ENCODE measurements at regions not wholly inside any gene's neighbourhood (a gene's known extent, or its start where the extent isn't known, plus 50 kb on each side); places are given as distances from the start of the nearest gene placed in this dataset.

DNA sequence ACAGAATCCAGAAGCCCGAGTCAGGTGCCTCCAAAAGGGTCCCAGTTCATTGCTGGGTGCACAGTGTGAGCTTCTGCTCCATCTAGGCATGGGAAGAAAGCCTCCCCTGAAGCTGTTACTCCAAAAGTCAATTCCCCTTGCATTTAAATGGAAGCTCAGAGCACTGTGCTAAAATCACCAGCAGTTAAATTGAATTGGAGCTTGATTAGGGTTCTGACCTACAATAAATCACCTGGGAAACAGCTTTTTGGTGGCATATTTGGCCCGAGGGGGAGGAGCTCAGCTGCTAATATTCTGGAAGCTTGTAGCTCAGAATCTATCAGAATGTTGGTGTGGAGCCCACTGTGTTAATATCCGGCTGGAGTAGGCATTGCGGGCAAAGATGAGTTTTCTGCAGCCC lies 87.1 kb upstream of the RGMA start:
- dilution Hi-C loops (cut with HindIII; ENCODE audit: low sequenced_read_pairs, unreplicated experiment) = no loop called here
- no peak overlapping the region for H3K27ac ChIP-seq (ENCODE audit: insufficient read depth, low read length)
- H3K4me1 ChIP-seq (ENCODE audit: control insufficient read depth, insufficient read depth, low read length) = no peaks in the 10 kb centered on the region
- no peak overlapping the region for H2BK120ac ChIP-seq (ENCODE audit: low read depth, low read length)
- H4K91ac ChIP-seq (ENCODE audit: insufficient read depth, low read depth, low read length) = no peak overlapping the region
- H4K20me1 ChIP-seq (ENCODE audit: insufficient read depth, low read length) = no peaks in the 10 kb centered on the region
- TF ChIP-seq, protein P1, sequence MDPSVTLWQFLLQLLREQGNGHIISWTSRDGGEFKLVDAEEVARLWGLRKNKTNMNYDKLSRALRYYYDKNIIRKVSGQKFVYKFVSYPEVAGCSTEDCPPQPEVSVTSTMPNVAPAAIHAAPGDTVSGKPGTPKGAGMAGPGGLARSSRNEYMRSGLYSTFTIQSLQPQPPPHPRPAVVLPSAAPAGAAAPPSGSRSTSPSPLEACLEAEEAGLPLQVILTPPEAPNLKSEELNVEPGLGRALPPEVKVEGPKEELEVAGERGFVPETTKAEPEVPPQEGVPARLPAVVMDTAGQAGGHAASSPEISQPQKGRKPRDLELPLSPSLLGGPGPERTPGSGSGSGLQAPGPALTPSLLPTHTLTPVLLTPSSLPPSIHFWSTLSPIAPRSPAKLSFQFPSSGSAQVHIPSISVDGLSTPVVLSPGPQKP (IDR thresholded peaks at IDR 0.05; ENCODE audit: borderline replicate concordance, low read depth, low read length) = no peak
- TF ChIP-seq, protein P2, sequence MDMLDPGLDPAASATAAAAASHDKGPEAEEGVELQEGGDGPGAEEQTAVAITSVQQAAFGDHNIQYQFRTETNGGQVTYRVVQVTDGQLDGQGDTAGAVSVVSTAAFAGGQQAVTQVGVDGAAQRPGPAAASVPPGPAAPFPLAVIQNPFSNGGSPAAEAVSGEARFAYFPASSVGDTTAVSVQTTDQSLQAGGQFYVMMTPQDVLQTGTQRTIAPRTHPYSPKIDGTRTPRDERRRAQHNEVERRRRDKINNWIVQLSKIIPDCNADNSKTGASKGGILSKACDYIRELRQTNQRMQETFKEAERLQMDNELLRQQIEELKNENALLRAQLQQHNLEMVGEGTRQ (IDR thresholded peaks at IDR 0.05; ENCODE audit: low read depth, low read length) = no peak
- TF ChIP-seq RAD21 (IDR thresholded peaks at IDR 0.05; ENCODE audit: low read length) = no peak
- no peak for TF ChIP-seq NFE2L2 (IDR thresholded peaks at IDR 0.05; ENCODE audit: low read depth, low read length)
- no peak for TF ChIP-seq SMC3 (IDR thresholded peaks at IDR 0.05; ENCODE audit: low read depth, low read length)
- no peak for TF ChIP-seq MAFK (IDR thresholded peaks at IDR 0.05; ENCODE audit: low read depth, low read length)
- TF ChIP-seq RCOR1 (IDR thresholded peaks at IDR 0.05; ENCODE audit: insufficient replicate concordance, low read length) = no peak
- TF ChIP-seq, protein P3, sequence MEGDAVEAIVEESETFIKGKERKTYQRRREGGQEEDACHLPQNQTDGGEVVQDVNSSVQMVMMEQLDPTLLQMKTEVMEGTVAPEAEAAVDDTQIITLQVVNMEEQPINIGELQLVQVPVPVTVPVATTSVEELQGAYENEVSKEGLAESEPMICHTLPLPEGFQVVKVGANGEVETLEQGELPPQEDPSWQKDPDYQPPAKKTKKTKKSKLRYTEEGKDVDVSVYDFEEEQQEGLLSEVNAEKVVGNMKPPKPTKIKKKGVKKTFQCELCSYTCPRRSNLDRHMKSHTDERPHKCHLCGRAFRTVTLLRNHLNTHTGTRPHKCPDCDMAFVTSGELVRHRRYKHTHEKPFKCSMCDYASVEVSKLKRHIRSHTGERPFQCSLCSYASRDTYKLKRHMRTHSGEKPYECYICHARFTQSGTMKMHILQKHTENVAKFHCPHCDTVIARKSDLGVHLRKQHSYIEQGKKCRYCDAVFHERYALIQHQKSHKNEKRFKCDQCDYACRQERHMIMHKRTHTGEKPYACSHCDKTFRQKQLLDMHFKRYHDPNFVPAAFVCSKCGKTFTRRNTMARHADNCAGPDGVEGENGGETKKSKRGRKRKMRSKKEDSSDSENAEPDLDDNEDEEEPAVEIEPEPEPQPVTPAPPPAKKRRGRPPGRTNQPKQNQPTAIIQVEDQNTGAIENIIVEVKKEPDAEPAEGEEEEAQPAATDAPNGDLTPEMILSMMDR (conservative IDR thresholded peaks at IDR 0.05; ENCODE audit: low read depth, low read length) = no peak
- no peak for TF ChIP-seq BHLHE40 (IDR thresholded peaks at IDR 0.05; ENCODE audit: low read depth, low read length)
- no peak for TF ChIP-seq RFX5 (IDR thresholded peaks at IDR 0.05; ENCODE audit: low read depth, low read length)
- TF ChIP-seq CEBPB (IDR thresholded peaks at IDR 0.05; ENCODE audit: low read depth, low read length) = no peak
- TF ChIP-seq MXI1 (IDR thresholded peaks at IDR 0.05; ENCODE audit: borderline replicate concordance, low read depth, low read length) = no peak
- no peak for TF ChIP-seq FOS (IDR thresholded peaks at IDR 0.05; ENCODE audit: low read depth, low read length)
- TF ChIP-seq CHD1 (IDR thresholded peaks at IDR 0.05; ENCODE audit: low read depth, low read length) = no peak
- no peaks in the 10 kb centered on the region for H3K9me1 ChIP-seq (ENCODE audit: insufficient read depth, low read length)
- H3K4me3 ChIP-seq (ENCODE audit: insufficient read depth, low read depth, low read length) = no peak overlapping the region
- no peak overlapping the region for H2AK9ac ChIP-seq (replicated peaks; ENCODE audit: low read depth, low read length, poor library complexity)
- H2AFZ ChIP-seq (replicated peaks; ENCODE audit: low read length, poor library complexity) = no peak overlapping the region
- POLR2A ChIA-PET (ENCODE audit: unreplicated experiment) = no interaction called here
- no TSS peak for BruUV-seq (replicated peaks)
- no peaks in the 10 kb centered on the region for H3K79me1 ChIP-seq (ENCODE audit: low read depth in 1 of 2, low read length in 2 of 2)
- intact Hi-C loops (cut with micrococcal nuclease) = no loop called here
- H4K5ac ChIP-seq (ENCODE audit: low read depth, low read length) = no peak overlapping the region
- no peak overlapping the region for H3K18ac ChIP-seq (ENCODE audit: low read depth, low read length)
- H3K9ac ChIP-seq (ENCODE audit: low read depth, low read length) = no peak overlapping the region
- H3K4me2 ChIP-seq (ENCODE audit: low read depth, low read length) = no peak overlapping the region
- H4K8ac ChIP-seq (ENCODE audit: low read depth in 2 of 2, low read length in 2 of 2) = no peak overlapping the region
- no peaks in the 10 kb centered on the region for H3K27me3 ChIP-seq (ENCODE audit: control insufficient read depth, insufficient read depth, low read length)
- no peak overlapping the region for H2BK20ac ChIP-seq (ENCODE audit: low read depth, low read length)
- 63% methylated on average over 2 of the region's 4 CpGs; no CpG with 5 or more reads in 1 of the 2 experiments for WGBS, 2 experiments (ENCODE audit: extremely low coverage in 2 of 2, insufficient read length in 1 of 2)
- no peak overlapping the region for H2BK15ac ChIP-seq (ENCODE audit: low read depth, low read length)
- H3K56ac ChIP-seq (ENCODE audit: extremely low read depth, insufficient read depth, low read length) = no peak overlapping the region
- CTCF ChIA-PET = no interaction called here
- no peaks in the 10 kb centered on the region for H3K36me3 ChIP-seq (ENCODE audit: control insufficient read depth, insufficient read depth, low read length)
- H3K4ac ChIP-seq (ENCODE audit: low read depth, low read length) = no peak overlapping the region
- H2BK5ac ChIP-seq (ENCODE audit: low read depth, low read length, poor library complexity, severe bottlenecking) = no peak overlapping the region
- ATAC-seq (ENCODE audit: low read depth) (no peak), DNase-seq (no peak)
- in situ Hi-C loops (cut with MboI; ENCODE audit: low sequenced_read_pairs) = no loop called here
- peaks cover 35% of the 10 kb centered on the region for H3K9me3 ChIP-seq (ENCODE audit: control insufficient read depth, insufficient read depth, low read length)
- no peak overlapping the region for H3K14ac ChIP-seq (replicated peaks; ENCODE audit: low read depth, low read length)
- H2AK5ac ChIP-seq (ENCODE audit: low read depth, low read length) = no peak overlapping the region
- no peak overlapping the region for H3K23ac ChIP-seq (ENCODE audit: low read depth, low read length)
